ENCODE measurements at regions not wholly inside any gene's neighbourhood (a gene's known extent, or its start where the extent isn't known, plus 50 kb on each side); places are given as distances from the start of the nearest gene placed in this dataset.
"Not testable (repeated sequence)": the region's sequence is repeated elsewhere in the genome, so short reads cannot be mapped to it uniquely, and the experiment has no call there.

GRCh38 chr1:867550-867949 is 56.2 kb upstream of the SAMD11 start:
- not testable (repeated sequence) for H3K4me1 ChIP-seq (ENCODE audit: control insufficient read depth, insufficient read depth, low read length); H3K36me3 ChIP-seq (ENCODE audit: insufficient read depth, low read length); H3K4me2 ChIP-seq (ENCODE audit: low read length); H3K9me3 ChIP-seq (replicated peaks; ENCODE audit: low read length); H3K9ac ChIP-seq (ENCODE audit: low read depth, low read length); H3K4me3 ChIP-seq (ENCODE audit: low read length)
- peaks cover 40% of the 10 kb centered on the region for H3K27me3 ChIP-seq (ENCODE audit: control insufficient read depth, insufficient read depth, low read length)

DNA sequence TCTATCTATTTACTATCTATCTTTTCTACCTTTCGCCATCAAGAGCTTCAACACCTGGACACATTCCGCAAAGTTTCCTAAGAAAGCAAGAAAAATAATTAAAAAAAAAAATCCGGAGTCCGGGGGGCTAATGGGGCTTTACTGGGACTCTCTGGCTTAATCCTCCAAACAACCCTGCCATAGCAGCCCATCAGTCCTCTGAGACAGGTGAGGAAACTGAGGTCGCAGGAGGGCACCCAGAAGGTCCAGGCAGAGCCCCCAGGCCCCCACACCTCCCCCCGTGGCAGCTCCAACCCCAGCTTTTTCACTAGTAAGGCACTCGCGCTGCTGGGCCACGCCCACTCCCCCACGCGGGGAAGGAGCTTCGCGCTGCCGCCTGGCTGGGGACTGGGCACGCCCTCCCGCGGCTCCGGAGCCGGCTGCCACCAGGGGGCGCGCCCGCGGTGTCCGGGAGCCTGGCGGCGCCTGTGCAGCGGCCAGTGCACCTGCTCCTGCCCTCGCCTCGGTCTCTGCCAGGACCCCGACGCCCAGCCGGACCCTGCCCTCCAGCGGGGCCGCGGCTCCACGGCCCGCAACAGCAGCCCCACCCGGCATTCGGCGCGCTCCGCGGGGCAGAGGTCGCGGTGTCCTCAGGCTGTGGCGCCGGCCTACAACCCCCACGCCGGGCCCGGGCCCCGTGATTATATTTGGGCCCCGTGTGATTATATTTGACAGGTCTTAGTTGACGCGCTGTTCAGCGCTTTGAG is 54.1 kb upstream of the SAMD11 start:
- Histone ChIP-seq H3K36me3 (ENCODE audit: insufficient read depth, low read length) (no peaks in the 10 kb centered on the region), H3K4me2 (ENCODE audit: low read length) (peak overlapping the region; percentile 70), H3K4me1 (ENCODE audit: control insufficient read depth, insufficient read depth, low read length) (no peaks in the 10 kb centered on the region), H3K9me3 (replicated peaks; ENCODE audit: low read length) (no peaks in the 10 kb centered on the region), H3K9ac (ENCODE audit: low read depth, low read length) (no peak overlapping the region), H3K4me3 (ENCODE audit: low read length) (no peak overlapping the region), H3K27me3 (ENCODE audit: control insufficient read depth, insufficient read depth, low read length) (peaks cover 48% of the 10 kb centered on the region)
